Suprapubic skin (tissue), 4 donors: ENCODE measurements at regions not wholly inside any gene's neighbourhood (a gene's known extent, or its start where the extent isn't known, plus 50 kb on each side); places are given as distances from the start of the nearest gene placed in this dataset.

Experiments
- CTCF ChIP-seq, 2 donors: fragments of 200-600 bp in 1 of 2; fragments of 450-650 bp in 1 of 2; sonication (generic) in 1 of 2; IDR thresholded peaks; one replicate each; pipeline ENCODE4 v1.5.1; 2016 to 2019; ENCODE audit warnings: antibody characterized with exemption in 2 of 2, mild to moderate bottlenecking in 1 of 2, moderate library complexity in 1 of 2
- EP300 ChIP-seq: sonication (generic); formaldehyde crosslinking; IDR thresholded peaks from one replicate; pipeline ENCODE4 v1.6.1; 2017; ENCODE audit warnings: antibody characterized with exemption
- POLR2A ChIP-seq, 2 donors: fragments of 450-650 bp; IDR thresholded peaks; one replicate each; pipeline ENCODE4 v1.6.1; 2017; ENCODE audit warnings: antibody characterized with exemption in 2 of 2, mild to moderate bottlenecking in 2 of 2, moderate library complexity in 2 of 2
- POLR2AphosphoS5 ChIP-seq, 3 donors: sonication (generic); formaldehyde crosslinking; IDR thresholded peaks; one replicate each; pipeline ENCODE4 v1.6.1; 2017; ENCODE audit warnings: antibody characterized with exemption in 3 of 3

- TF ChIP-seq CTCF (IDR thresholded peaks at IDR 0.05): no peak
- TF ChIP-seq EP300: no peak
- no peak for TF ChIP-seq POLR2AphosphoS5 (IDR thresholded peaks at IDR 0.05)
- no peak for TF ChIP-seq POLR2A (IDR thresholded peaks at IDR 0.05)
These were observed 78.5 kb upstream of the FAM174B start for GRCh38 chr15:92733934-92734521.
